ENCODE measurements at regions not wholly inside any gene's neighbourhood (a gene's known extent, or its start where the extent isn't known, plus 50 kb on each side); places are given as distances from the start of the nearest gene placed in this dataset.

GRCh38 chr2:63668000-63668399 lies 79.2 kb downstream of the MDH1 start:
- Histone ChIP-seq H3K4me1 (no peaks in the 10 kb centered on the region), H3K27me3 (replicated peaks in 1 of 7) (no peaks in the 10 kb centered on the region), H3K36me3 (no peaks in the 10 kb centered on the region), H3K4me3 (no peak overlapping the region), H3K9me3 (no peaks in the 10 kb centered on the region), H3K27ac (no peak overlapping the region)
- TF ChIP-seq POLR2A (IDR thresholded peaks at IDR 0.05), result no peak
- TF ChIP-seq POLR2AphosphoS5 (IDR thresholded peaks at IDR 0.05), result no peak
- no peak for TF ChIP-seq CTCF (IDR thresholded peaks at IDR 0.05 in 8 of 11, conservative IDR thresholded peaks at IDR 0.05 in 3 of 11)
- intact Hi-C loops (cut with DNase I; ENCODE audit: low total_unique reads), result no loop called here
- no peak for DNase-seq
- WGBS, 5 donors, result 85 to 100% (median 90%) methylated on average over 1 of the region's 1 CpG

GRCh38 chr2:63668466-63668865 lies 79.7 kb downstream of the MDH1 start:
- WGBS, 5 donors, result 55 to 91% (median 63%) methylated on average over 4 of the region's 4 CpGs
- TF ChIP-seq POLR2A (IDR thresholded peaks at IDR 0.05), result no peak
- TF ChIP-seq CTCF (IDR thresholded peaks at IDR 0.05 in 8 of 11, conservative IDR thresholded peaks at IDR 0.05 in 3 of 11), result no peak
- TF ChIP-seq POLR2AphosphoS5 (IDR thresholded peaks at IDR 0.05), result no peak
- H3K27me3 ChIP-seq (replicated peaks in 1 of 7), result no peaks in the 10 kb centered on the region
- H3K9me3 ChIP-seq, result no peaks in the 10 kb centered on the region
- H3K36me3 ChIP-seq, result no peaks in the 10 kb centered on the region
- no peaks in the 10 kb centered on the region for H3K4me1 ChIP-seq
- H3K27ac ChIP-seq, result no peak overlapping the region
- H3K4me3 ChIP-seq, result no peak overlapping the region
- no peak for DNase-seq
- intact Hi-C loops (cut with DNase I; ENCODE audit: low total_unique reads), result no loop called here

GRCh38 chr2:63669596-63669995 lies 80.8 kb downstream of the MDH1 start:
- 77 to 90% (median 85%) methylated on average over 3 of the region's 3 CpGs for WGBS, 5 donors
- H3K4me1 ChIP-seq, result no peaks in the 10 kb centered on the region
- H3K4me3 ChIP-seq, result no peak overlapping the region
- DNase-seq, result no peak
- H3K36me3 ChIP-seq, result no peaks in the 10 kb centered on the region
- H3K27ac ChIP-seq, result no peak overlapping the region
- TF ChIP-seq CTCF (IDR thresholded peaks at IDR 0.05 in 8 of 11, conservative IDR thresholded peaks at IDR 0.05 in 3 of 11), result no peak
- TF ChIP-seq POLR2AphosphoS5 (IDR thresholded peaks at IDR 0.05), result no peak
- TF ChIP-seq POLR2A (IDR thresholded peaks at IDR 0.05), result no peak
- no peaks in the 10 kb centered on the region for H3K9me3 ChIP-seq
- intact Hi-C loops (cut with DNase I; ENCODE audit: low total_unique reads), result no loop called here
- no peaks in the 10 kb centered on the region for H3K27me3 ChIP-seq (replicated peaks in 1 of 7)

GRCh38 chr2:63673865-63674533 lies 85.2 kb downstream of the MDH1 start:
- Histone ChIP-seq H3K27ac (no peak overlapping the region), H3K9me3 (no peaks in the 10 kb centered on the region), H3K4me1 (no peaks in the 10 kb centered on the region), H3K27me3 (replicated peaks in 1 of 7) (no peaks in the 10 kb centered on the region), H3K36me3 (no peaks in the 10 kb centered on the region), H3K4me3 (no peak overlapping the region)
- TF ChIP-seq CTCF (IDR thresholded peaks at IDR 0.05 in 8 of 11, conservative IDR thresholded peaks at IDR 0.05 in 3 of 11) (no peak), POLR2AphosphoS5 (IDR thresholded peaks at IDR 0.05) (no peak), POLR2A (IDR thresholded peaks at IDR 0.05) (no peak)
- intact Hi-C loops (cut with DNase I; ENCODE audit: low total_unique reads), result no loop called here
- DNase-seq, result no peak
- 82 to 95% (median 90%) methylated on average over 4 of the region's 4 CpGs for WGBS, 5 donors
